Colon (tissue), 2 donors: ENCODE measurements at regions not wholly inside any gene's neighbourhood (a gene's known extent, or its start where the extent isn't known, plus 50 kb on each side); places are given as distances from the start of the nearest gene placed in this dataset.

Source experiments
- FAIRE-seq: peaks from 2 replicates; lab custom pipeline; 2012; peaks lifted over from hg19 to GRCh38; lab: Jason Lieb, UNC
- donor health status: control.
- donor health status: control.

GRCh38 chr6:113574147-113574546 lies 283.0 kb upstream of the MARCKS start:
- no peak for FAIRE-seq

DNA sequence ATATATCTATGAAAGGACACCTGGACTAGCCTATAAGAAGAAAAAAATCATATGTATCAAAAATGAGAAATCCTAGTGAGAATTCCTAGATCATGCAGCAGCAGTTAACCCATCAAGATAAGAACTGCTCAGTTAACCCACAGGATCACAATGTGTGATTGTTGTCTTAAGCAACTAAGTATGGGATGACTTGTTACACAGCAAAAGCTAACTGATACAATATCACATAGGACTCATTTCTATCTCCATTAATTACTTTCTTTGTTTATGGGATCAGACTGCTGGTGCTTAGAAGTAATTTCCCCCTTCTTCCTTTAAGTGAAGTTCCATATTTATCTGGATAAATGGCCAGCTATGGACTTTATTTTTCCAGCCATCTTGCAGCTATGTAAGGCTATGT lies 280.8 kb upstream of the MARCKS start:
- FAIRE-seq: no peak

DNA sequence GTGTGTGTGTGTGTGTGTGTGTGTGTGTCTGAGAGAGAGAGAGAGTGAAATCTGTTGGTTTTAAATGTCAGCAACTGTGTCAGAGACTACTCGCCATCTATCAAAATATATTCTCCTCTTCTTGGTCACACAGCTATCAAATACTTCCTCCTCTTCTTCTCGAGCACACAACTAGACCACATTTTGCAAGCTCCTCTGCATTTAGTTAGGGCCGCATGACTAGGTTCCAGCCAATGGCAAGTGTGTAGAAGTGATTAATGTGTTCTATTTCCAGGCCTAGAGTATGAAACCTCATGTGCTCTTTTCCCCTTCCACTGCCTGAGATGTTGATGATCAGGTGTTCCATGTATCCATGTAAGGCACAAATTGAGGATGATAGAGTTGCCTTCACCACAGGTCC lies 278.5 kb upstream of the MARCKS start:
- no peak for FAIRE-seq

DNA sequence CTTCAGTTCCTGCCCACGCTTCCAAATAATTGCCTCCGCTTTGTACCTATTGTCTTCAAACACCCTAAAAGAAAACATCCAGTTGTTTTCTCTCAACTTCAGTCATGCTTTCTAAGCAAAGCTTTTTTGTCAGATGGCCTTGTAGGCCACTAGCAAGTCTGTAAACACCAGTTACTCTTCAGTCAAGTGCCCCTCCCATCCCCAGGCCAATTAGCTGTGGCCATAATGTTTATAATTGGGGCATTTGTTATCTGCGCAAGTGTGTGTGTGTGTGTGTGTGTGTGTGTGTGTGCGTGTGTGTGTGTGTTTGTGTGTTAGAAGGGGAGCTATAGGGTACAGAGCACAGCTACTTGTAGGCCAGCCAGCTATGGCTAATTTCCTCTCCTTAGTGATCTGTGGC lies 272.4 kb upstream of the MARCKS start:
- no peak for FAIRE-seq

GRCh38 chr6:113585246-113585645 lies 271.9 kb upstream of the MARCKS start:
- FAIRE-seq: no peak

GRCh38 chr6:113586413-113587077 lies 270.6 kb upstream of the MARCKS start:
- FAIRE-seq: no peak

GRCh38 chr6:113587078-113587699 lies 270.0 kb upstream of the MARCKS start:
- FAIRE-seq: no peak

DNA sequence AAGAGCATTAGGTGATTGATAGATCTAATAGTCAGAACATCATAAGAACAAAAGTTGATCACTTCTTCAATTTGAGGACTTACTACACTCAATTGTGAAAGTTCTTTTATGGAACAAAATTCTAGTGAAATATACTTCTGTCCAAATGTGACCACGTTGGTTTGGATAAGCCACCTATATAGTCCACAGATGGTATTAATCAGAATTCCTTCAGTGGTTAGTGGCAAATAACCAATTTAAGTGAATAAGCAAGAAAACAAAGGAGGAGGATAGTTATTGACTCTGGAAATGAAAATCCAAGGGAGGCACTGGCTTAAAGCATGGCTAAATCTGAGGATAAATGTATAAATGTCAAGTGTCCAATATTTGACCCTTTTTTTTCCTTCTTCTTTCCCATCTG lies 268.5 kb upstream of the MARCKS start:
- no peak for FAIRE-seq

DNA sequence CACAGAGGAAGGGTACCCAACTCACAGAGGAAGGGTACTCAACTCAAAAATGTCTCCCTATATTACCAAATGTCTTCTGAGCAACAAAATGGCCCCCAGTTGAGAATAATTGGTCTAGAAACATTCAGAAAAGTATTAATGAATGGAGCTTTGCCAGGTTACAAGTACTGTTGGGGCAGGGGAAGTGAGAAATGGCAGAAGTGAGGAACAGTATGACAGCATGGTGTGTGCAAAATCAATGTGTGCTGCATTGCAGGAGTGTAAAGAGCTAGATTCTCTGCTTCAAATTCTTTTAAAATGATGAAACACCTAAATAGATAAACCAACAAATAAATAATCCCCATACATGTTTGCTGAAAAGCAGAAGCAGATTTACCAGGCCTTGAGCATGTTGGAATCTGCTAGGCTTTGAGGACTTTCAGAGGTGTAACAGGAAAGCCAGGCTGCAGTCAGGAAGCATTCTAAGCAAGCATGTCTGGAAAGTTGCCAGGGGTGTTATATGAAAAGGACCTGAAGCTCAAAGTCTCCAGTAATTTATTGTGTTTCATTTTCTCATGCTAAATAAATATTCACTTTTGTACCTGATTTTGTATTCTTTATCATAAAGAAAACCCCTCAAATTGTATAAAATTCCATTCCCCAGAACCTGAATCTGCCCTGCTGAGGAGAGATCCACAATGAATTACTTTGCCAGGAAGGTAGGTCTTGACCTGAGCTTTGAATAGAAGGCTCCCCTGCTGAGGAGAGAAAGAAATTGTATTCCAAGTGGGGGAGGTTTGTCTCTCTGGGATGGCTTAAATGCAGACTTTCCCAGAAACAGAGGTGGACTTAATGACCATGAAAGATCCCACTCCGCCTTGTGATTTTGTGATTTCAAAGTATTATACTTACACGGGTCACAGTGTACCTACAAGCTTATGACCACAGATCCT lies 265.0 kb upstream of the MARCKS start:
- FAIRE-seq: no peak

GRCh38 chr6:113594726-113595125 lies 262.4 kb upstream of the MARCKS start:
- FAIRE-seq: no peak

GRCh38 chr6:113595911-113596376 lies 261.2 kb upstream of the MARCKS start:
- FAIRE-seq: no peak

DNA sequence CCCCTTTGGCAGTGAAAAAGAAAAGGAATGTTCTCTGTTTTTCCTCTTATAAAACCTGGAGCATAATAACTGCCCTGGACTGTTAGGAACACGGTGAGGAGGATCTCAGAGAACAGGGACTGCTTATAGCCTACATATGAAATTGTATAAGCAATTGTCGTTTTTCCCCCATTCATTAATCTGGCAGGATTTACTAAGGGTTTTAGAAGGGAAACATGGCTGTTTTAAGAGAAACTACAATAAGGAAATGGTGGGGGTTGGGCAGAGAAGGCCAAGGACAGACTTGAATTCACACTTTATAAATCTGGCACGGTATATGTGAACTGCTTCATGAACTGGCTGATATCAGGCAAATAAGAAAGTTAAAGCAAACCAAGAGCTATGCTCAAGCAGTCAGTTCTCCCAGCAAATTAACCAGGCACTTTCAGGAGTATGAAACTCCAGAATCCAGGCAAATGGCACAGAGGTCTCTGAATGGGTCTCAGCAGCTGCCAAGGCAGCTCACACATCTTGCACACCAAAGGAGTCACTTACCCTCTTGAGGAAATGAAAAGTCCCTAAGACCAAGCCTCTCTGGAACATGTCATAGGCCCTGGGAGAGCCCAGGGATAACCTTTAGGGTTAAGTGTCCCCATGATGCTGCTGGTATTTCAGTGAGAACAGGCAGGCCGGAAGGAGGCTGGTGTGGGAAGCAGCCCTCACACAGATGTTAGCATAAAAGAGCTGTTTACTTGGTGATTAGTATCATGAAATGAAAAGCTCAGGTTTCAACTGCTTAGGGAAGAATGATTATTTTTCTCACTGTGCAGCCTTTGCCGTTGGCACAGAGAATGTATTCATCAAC lies 260.5 kb upstream of the MARCKS start:
- FAIRE-seq: no peak

- FAIRE-seq: no peak
These were observed 259.9 kb upstream of the MARCKS start for GRCh38 chr6:113597231-113597583.

GRCh38 chr6:113598786-113599185 lies 258.4 kb upstream of the MARCKS start:
- no peak for FAIRE-seq

GRCh38 chr6:113599444-113599843 lies 257.7 kb upstream of the MARCKS start:
- FAIRE-seq: no peak

- no peak for FAIRE-seq
These were observed 256.4 kb upstream of the MARCKS start for GRCh38 chr6:113600551-113601339.

- FAIRE-seq: peak; percentile 64
These were observed 249.2 kb upstream of the MARCKS start for GRCh38 chr6:113607821-113608545.

GRCh38 chr6:113610377-113610988 lies 246.7 kb upstream of the MARCKS start:
- no peak for FAIRE-seq

DNA sequence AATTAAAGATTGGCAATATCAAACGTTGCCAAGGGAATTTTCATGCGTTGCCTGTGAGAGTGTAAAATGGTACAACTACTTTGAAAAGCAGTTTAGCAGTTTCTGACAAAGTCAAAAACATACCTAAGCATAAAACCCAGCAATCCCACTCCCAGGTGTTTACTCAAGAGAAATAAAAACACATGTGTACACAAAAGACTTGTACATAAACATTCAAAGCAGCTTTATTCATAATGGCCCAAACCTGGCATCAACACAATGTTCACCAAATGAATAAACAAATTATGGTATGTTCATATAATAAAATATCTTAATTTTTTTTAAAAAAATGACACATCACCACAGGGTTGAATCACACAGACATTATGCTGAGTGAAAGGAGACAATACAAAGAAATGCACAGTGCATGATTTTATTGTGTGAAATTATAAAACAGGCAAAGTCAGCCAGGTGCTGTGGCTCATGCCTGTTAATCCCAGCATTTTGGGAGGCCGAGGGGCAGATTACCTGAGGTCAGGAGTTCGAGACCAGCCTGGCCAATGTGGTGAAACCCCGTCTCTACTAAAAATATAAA lies 240.4 kb upstream of the MARCKS start:
- no peak for FAIRE-seq

- FAIRE-seq: no peak
These were observed 238.1 kb upstream of the MARCKS start for GRCh38 chr6:113619077-113619476.
